ENCODE measurements at regions not wholly inside any gene's neighbourhood (a gene's known extent, or its start where the extent isn't known, plus 50 kb on each side); places are given as distances from the start of the nearest gene placed in this dataset.

DNA sequence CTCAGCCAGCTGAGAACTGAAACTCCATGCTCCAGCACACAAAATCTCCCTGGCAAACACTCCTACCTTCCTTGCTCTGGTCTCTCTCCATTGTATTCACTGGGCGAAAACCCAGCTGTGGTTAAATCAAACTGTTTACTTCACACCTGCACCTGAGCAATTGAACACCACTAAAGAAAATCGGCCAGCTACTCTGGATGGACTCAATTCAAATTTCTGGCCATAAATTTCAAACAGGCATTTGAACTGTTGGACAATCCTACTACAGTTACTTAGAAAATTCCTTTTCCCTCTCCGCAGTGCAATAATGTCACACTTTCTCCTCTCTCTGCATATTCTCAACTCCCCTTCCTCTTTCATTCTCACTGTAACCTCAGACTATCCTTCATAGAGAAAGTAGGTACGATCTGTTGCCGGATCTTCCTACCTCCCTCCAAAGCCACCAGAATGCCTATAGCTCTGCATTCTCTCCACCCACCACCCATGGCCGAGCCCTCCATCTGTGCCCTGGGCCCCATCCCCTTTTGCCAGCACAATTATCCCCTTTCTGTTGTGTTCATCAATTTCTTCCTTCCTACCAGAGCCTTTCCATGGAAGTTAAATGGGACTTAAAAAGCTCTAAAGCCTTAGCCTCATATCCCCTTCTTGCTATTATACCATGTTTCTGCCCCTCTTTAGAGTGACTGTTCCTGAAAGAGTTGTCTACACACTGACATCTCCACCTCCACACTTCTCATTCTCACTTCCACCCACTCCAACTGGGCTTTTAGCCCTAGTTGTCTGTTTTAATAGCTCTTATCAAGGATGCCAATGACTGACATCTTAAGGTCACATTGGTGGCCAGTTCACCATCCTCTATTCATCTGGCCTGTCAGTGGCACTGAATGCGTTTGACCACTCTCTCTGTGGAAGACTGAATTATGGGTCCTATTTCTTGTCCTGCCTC, 127.5 kb upstream of the SLC1A4 start:
- H3K36me3 ChIP-seq (ENCODE audit: control insufficient read depth, insufficient read depth, low read length): no peaks in the 10 kb centered on the region
- no TSS peak for BruUV-seq (replicated peaks)
- no peaks in the 10 kb centered on the region for H3K9me3 ChIP-seq (ENCODE audit: control insufficient read depth, insufficient read depth, low read depth, low read length)
- POLR2A ChIA-PET: no interaction called here
- no peaks in the 10 kb centered on the region for H3K27me3 ChIP-seq (ENCODE audit: control insufficient read depth, insufficient read depth, low read length)
- no peak for DNase-seq (ENCODE audit: low read depth, low spot score)
- intact Hi-C loops (cut with micrococcal nuclease; ENCODE audit: unreplicated experiment) (no loop called here), in situ Hi-C loops (cut with HindIII; ENCODE audit: low pct_unique_long_range_greater_than_20kb, low sequenced_read_pairs) (no loop called here)
- ATAC-seq: no peak
- CTCF ChIA-PET: interaction anchor here (0.6 kb wide), 1 partner anchor 283 kb away, joined by 3 read pairs; no protein-coding TSS in a partner anchor
- peaks cover 47% of the 10 kb centered on the region for H3K4me1 ChIP-seq (ENCODE audit: control insufficient read depth, insufficient read depth, low read length)
- H3K27ac ChIP-seq (ENCODE audit: low read length): peak overlapping the region; percentile 68
- no peak for TF ChIP-seq TCF7L2 (IDR thresholded peaks at IDR 0.05; ENCODE audit: low read depth, low read length)
- no peak for TF ChIP-seq SIN3A (IDR thresholded peaks at IDR 0.05; ENCODE audit: borderline replicate concordance, insufficient read depth, low read depth, low read length)
- no peak for TF ChIP-seq REST (IDR thresholded peaks at IDR 0.05; ENCODE audit: insufficient read depth in 1 of 2, low read depth in 2 of 2, low read length in 1 of 2)
- TF ChIP-seq POLR2AphosphoS5 (IDR thresholded peaks at IDR 0.05; ENCODE audit: low read depth, low read length): no peak
- no peak for TF ChIP-seq CTCF (IDR thresholded peaks at IDR 0.05)
- H3K4me3 ChIP-seq (ENCODE audit: low read depth in 2 of 2, low read length in 2 of 2): no peak overlapping the region

DNA sequence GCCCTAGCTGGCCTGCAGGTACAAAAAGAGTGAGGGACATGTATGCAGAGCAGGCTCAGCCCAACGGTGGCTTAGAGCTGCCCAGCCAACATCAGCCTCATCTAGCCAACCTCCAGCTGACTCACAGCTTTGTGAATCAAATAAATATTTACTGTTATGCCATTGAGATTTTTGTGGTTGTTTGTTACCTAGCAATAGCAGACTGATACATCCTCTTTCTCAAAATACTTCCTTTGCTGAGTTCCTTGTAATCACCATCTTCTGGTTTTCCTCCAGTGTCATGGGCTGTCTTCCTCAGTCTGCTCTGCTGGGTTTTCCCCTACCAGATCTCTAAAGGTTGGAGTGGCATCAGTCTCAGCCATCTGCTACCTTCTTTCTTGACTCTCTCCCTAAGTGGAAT, 126.6 kb upstream of the SLC1A4 start:
- Histone ChIP-seq H3K4me3 (ENCODE audit: low read depth in 2 of 2, low read length in 2 of 2) (no peak overlapping the region), H3K4me1 (ENCODE audit: control insufficient read depth, insufficient read depth, low read length) (peaks cover 47% of the 10 kb centered on the region), H3K27me3 (ENCODE audit: control insufficient read depth, insufficient read depth, low read length) (no peaks in the 10 kb centered on the region), H3K27ac (ENCODE audit: low read length) (peak overlapping the region; percentile 25; the same call in 1 of the 2 replicates), H3K9me3 (ENCODE audit: control insufficient read depth, insufficient read depth, low read depth, low read length) (no peaks in the 10 kb centered on the region), H3K36me3 (ENCODE audit: control insufficient read depth, insufficient read depth, low read length) (no peaks in the 10 kb centered on the region)
- no TSS peak for BruUV-seq (replicated peaks)
- ATAC-seq (no peak), DNase-seq (ENCODE audit: low read depth, low spot score) (no peak)
- no peak for TF ChIP-seq SIN3A (IDR thresholded peaks at IDR 0.05; ENCODE audit: borderline replicate concordance, insufficient read depth, low read depth, low read length)
- no peak for TF ChIP-seq POLR2AphosphoS5 (IDR thresholded peaks at IDR 0.05; ENCODE audit: low read depth, low read length)
- no peak for TF ChIP-seq TCF7L2 (IDR thresholded peaks at IDR 0.05; ENCODE audit: low read depth, low read length)
- no peak for TF ChIP-seq CTCF (IDR thresholded peaks at IDR 0.05)
- no peak for TF ChIP-seq REST (IDR thresholded peaks at IDR 0.05; ENCODE audit: insufficient read depth in 1 of 2, low read depth in 2 of 2, low read length in 1 of 2)
- intact Hi-C loops (cut with micrococcal nuclease; ENCODE audit: unreplicated experiment): no loop called here
- POLR2A ChIA-PET: no interaction called here
- in situ Hi-C loops (cut with HindIII; ENCODE audit: low pct_unique_long_range_greater_than_20kb, low sequenced_read_pairs): no loop called here
- CTCF ChIA-PET: no interaction called here
